Dendritic cell treated with granulocyte-macrophage colony-stimulating factor and Interleukin-4, amounts not matched to agents 40 ng/mL and 50 ng/mL, for 4 days (primary cell): ENCODE measurements at regions not wholly inside any gene's neighbourhood (a gene's known extent, or its start where the extent isn't known, plus 50 kb on each side); places are given as distances from the start of the nearest gene placed in this dataset.

Experiments
- H3K27ac Mint-ChIP-seq: one replicate; pipeline ENCODE4 v1.8.0; 2022; ENCODE audit warnings: mild to moderate bottlenecking, mixed read lengths
- H3K27me3 Mint-ChIP-seq: one replicate; pipeline ENCODE4 v1.8.0; 2022; ENCODE audit warnings: mild to moderate bottlenecking, mixed read lengths
- H3K36me3 Mint-ChIP-seq: one replicate; pipeline ENCODE4 v1.8.0; 2022; ENCODE audit warnings: low read depth, mixed read lengths
- H3K4me1 Mint-ChIP-seq: one replicate; pipeline ENCODE4 v1.8.0; 2022; ENCODE audit warnings: low read depth, mixed read lengths
- H3K4me3 Mint-ChIP-seq: one replicate; pipeline ENCODE4 v1.8.0; 2022; ENCODE audit warnings: mild to moderate bottlenecking, moderate library complexity, mixed read lengths
- H3K9me3 Mint-ChIP-seq: one replicate; pipeline ENCODE4 v1.8.0; 2022; ENCODE audit warnings: mixed read lengths
- intact Hi-C: fragments of 100-400 bp; cut with micrococcal nuclease; formaldehyde crosslinking; loops from one replicate; pipeline ENCODE4 v1.15.0; 2022

DNA sequence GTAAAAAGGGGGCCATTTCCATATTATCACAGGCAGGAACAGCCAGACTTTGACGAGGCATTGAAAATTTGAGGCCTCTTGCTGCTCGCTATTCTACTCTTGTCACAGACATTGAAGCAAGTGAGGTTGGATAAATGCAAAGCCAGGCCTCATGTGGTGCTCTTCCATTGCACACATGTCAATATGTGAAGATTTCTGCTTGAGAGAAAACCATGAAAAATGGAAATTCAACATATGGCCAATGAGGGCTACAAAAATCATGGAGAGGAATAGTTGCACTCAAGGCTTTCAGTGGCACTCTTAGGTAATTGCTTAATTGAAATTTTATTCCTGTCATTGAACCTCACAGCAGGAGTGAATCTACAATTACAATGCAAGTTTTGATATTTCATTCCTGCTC, 185.6 kb upstream of the MBNL1 start:
- intact Hi-C loops: no loop called here
- Mint-ChIP-seq H3K4me3 (no peak overlapping the region), H3K27ac (no peak overlapping the region), H3K36me3 (no peaks in the 10 kb centered on the region), H3K4me1 (no peaks in the 10 kb centered on the region), H3K27me3 (no peaks in the 10 kb centered on the region), H3K9me3 (peaks cover 12% of the 10 kb centered on the region)

DNA sequence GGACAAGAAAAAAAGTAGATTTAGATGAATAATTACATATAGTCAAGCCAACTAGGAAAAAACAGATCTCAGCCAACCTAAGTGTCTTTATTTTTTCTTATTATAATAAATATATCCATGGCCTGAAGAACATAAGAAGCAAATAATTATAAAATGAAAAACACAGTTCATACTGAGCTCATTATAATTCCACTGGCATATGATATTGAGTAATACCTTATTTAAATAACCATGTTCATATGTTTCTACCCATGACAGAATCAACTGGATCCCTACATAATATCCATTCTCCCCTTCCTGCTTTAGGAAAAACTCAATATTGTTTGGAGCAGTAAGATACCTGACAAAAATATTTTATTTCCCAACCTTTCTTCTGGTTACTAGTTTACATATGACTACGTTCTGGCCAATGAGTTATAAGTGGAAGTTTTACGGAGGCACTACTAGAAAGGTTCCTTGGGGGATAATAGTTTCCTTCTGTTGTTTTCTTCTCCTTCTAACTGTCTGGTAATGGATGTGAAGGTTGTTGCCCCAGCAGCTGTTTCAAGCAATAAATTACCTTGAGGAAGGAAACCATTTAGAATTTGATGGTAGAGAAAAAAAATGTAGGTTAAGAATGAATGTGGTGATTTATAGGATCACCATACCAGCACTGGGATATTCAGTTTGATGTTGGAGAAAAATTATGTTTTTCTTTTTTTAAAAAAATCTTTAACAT, 184.1 kb upstream of the MBNL1 start:
- H3K36me3 Mint-ChIP-seq: no peaks in the 10 kb centered on the region
- peaks cover 12% of the 10 kb centered on the region for H3K9me3 Mint-ChIP-seq
- no peak overlapping the region for H3K4me3 Mint-ChIP-seq
- intact Hi-C loops: loop anchor here (5.0 kb wide), 1 partner anchor 38 kb away; no protein-coding TSS in a partner anchor
- H3K4me1 Mint-ChIP-seq: no peaks in the 10 kb centered on the region
- no peak overlapping the region for H3K27ac Mint-ChIP-seq
- no peaks in the 10 kb centered on the region for H3K27me3 Mint-ChIP-seq

DNA sequence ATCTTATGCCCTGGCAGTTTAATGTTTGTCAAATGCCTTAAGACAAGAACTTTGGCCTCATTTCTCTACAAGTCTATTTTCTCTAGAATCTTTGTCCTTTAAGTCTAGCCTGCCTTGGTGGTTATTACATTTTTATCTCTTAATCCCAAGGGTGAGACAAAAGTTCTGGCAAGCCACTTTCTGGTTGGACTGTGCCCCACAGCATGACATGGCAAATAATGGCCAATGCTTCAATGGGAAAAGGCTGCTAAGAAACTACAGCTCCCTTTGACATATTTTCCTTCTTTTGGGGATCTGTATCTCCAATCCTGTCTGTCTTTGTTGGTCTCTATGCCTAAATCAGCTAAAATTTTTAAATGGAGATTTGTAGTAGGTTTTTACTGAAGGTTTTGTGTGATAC, 181.6 kb upstream of the MBNL1 start:
- H3K4me1 Mint-ChIP-seq: no peaks in the 10 kb centered on the region
- no peaks in the 10 kb centered on the region for H3K36me3 Mint-ChIP-seq
- H3K4me3 Mint-ChIP-seq: no peak overlapping the region
- no peaks in the 10 kb centered on the region for H3K27me3 Mint-ChIP-seq
- H3K9me3 Mint-ChIP-seq: no peaks in the 10 kb centered on the region
- intact Hi-C loops: loop anchor here (5.0 kb wide), 1 partner anchor 35 kb away; no protein-coding TSS in a partner anchor
- H3K27ac Mint-ChIP-seq: no peak overlapping the region

DNA sequence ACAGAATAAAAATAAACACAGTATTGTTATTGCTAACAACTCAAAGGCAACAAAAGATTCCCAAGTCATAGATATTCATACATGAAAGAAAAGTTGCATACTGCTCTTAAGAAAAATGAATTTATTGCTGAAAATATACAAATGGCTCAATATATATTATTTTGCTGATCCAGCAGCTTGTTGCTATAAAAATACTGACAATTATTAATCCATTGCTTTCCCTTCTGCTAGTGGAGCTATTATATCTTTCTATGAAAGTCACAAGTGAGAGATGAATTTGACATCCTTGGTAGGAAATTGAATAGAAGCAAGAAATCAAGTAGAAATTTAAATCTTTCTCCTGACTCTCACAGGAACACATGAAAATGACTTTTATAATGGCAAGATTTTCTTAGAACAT, 179.2 kb upstream of the MBNL1 start:
- H3K27ac Mint-ChIP-seq: no peak overlapping the region
- no peaks in the 10 kb centered on the region for H3K4me1 Mint-ChIP-seq
- no peaks in the 10 kb centered on the region for H3K9me3 Mint-ChIP-seq
- no peaks in the 10 kb centered on the region for H3K27me3 Mint-ChIP-seq
- no peaks in the 10 kb centered on the region for H3K36me3 Mint-ChIP-seq
- no peak overlapping the region for H3K4me3 Mint-ChIP-seq
- intact Hi-C loops: loop anchor here (5.0 kb wide), 1 partner anchor 33 kb away; no protein-coding TSS in a partner anchor

DNA sequence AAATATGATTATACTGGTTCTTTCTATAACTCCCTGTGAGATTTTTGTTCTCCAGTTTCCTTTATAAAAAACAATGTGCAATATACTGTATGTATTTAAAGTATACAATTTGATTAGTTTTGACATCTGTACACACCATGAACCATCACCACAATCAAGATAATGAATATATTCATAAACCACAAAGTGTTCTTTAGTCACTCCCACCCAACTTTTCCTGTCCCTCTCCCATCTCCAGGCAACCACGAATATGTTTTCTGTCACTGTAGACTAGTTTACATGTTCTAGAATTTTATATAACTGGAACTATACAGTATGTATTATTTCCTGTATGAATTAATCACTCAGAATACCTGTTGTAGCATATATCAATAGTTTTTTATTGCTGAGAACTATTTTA, 177.0 kb upstream of the MBNL1 start:
- H3K4me1 Mint-ChIP-seq: peaks cover 10% of the 10 kb centered on the region
- H3K36me3 Mint-ChIP-seq: no peaks in the 10 kb centered on the region
- no peak overlapping the region for H3K4me3 Mint-ChIP-seq
- intact Hi-C loops: no loop called here
- H3K9me3 Mint-ChIP-seq: no peaks in the 10 kb centered on the region
- H3K27ac Mint-ChIP-seq: no peak overlapping the region
- H3K27me3 Mint-ChIP-seq: no peaks in the 10 kb centered on the region

DNA sequence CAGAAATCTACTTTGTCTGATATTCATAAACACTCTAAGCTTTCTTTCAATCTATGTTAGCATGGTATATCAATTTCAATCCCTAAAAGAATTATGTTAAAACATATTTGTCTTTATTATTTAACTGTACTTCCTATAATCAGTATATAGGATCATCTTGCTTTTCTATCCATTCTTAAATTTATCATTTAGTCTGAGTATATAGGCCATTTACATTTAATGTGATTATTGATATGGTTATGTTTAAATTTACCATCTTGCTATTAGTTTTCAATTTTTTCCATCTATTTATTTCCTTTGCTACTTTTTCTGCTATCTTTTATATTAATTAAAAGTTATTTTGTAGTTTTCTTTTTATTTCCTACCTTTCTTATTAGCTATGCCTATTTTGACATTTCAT, 174.8 kb upstream of the MBNL1 start:
- H3K4me3 Mint-ChIP-seq: no peak overlapping the region
- intact Hi-C loops: no loop called here
- no peaks in the 10 kb centered on the region for H3K9me3 Mint-ChIP-seq
- peaks cover 11% of the 10 kb centered on the region for H3K4me1 Mint-ChIP-seq
- H3K27me3 Mint-ChIP-seq: no peaks in the 10 kb centered on the region
- H3K36me3 Mint-ChIP-seq: no peaks in the 10 kb centered on the region
- no peak overlapping the region for H3K27ac Mint-ChIP-seq

DNA sequence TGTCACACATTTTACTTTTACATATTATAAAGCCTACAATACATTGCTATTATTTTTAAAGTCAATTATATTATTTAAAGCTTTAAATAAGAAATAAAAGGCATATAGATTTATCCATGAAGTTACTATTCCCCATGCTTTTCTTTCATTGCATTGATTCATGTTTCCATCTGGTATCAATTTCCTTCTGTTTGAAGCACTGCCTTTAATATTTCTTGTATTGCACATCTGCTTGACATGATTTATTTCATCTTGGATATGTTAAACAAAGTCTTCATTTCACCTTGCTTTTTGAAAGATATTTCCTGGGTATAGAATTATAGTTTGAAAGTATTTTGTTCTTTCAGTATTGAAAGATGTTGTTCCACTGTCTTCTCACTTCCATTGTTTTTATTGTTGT, 174.3 kb upstream of the MBNL1 start:
- Mint-ChIP-seq H3K4me3 (no peak overlapping the region), H3K27me3 (no peaks in the 10 kb centered on the region), H3K27ac (no peak overlapping the region), H3K4me1 (peaks cover 11% of the 10 kb centered on the region), H3K9me3 (no peaks in the 10 kb centered on the region), H3K36me3 (no peaks in the 10 kb centered on the region)
- intact Hi-C loops: no loop called here

DNA sequence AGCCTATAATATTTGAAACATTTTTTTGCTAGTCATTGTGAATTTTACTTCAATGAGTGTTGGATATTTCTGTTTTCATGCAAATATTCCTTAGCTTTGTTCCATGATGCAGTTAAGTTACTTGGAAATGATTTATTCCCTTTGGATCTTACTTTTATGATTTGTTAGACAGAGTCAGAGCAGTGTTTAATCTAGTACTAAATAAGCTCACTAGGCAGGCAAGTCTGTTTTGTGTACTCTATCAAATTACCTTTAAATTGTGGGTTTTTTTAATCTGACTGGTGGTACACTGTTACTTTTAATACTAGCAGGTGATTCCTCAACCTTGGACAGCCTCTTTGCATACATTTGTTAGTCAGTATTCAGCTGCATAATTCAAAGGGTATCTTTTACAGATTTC, 173.3 kb upstream of the MBNL1 start:
- no peak overlapping the region for H3K27ac Mint-ChIP-seq
- no peaks in the 10 kb centered on the region for H3K9me3 Mint-ChIP-seq
- intact Hi-C loops: no loop called here
- H3K36me3 Mint-ChIP-seq: no peaks in the 10 kb centered on the region
- H3K4me3 Mint-ChIP-seq: no peak overlapping the region
- no peaks in the 10 kb centered on the region for H3K27me3 Mint-ChIP-seq
- peaks cover 14% of the 10 kb centered on the region for H3K4me1 Mint-ChIP-seq

DNA sequence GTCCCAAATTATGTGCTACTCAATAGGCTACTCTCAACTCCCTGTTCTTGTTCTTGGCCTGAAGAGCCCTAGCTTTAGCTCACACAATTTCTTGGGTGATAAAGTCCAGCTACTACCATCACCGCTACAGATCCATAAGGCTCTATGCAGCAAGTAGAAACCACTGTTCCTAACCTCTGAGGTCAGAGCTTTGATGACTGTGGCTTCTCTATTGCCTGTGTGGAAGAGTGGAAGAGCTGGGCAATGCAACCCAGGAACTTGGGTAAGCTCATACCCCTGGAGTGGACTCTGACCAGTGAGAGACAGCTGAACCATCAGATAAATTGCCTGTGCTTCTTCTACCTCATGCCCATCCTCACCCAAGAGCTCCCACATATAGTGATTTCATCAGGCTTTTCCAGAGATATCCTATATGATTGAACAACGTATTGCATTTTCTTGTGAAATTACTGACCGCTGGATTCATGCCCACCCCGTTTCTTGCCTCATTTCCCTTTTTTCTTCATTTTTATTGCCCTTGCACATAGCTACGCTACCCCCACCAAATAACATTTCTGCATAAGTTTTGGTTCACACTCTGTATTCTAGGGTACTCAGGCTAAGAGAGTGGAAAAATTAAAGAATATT, 172.3 kb upstream of the MBNL1 start:
- Mint-ChIP-seq H3K9me3 (no peaks in the 10 kb centered on the region), H3K4me1 (peaks cover 17% of the 10 kb centered on the region), H3K4me3 (no peak overlapping the region), H3K36me3 (no peaks in the 10 kb centered on the region), H3K27ac (no peak overlapping the region), H3K27me3 (no peaks in the 10 kb centered on the region)
- intact Hi-C loops: no loop called here

DNA sequence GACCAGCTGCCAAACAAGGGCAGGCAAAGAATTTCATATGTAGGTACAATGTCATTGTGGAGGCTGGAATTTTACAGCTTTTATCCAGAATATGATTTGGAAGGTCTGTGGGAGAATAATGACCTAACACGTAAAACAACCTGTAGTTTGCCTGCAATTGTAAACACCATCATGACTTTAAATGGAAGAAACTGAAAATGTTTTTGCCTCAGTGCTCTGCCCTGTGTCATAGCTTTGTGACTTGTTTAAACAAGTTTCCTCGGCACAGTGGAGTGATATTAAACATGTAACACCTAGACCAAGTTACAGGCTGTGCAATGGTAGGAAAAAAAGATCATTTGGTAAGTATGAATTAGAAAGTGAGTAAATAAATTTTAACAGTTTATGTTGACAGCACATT, 171.6 kb upstream of the MBNL1 start:
- no peaks in the 10 kb centered on the region for H3K36me3 Mint-ChIP-seq
- H3K9me3 Mint-ChIP-seq: no peaks in the 10 kb centered on the region
- H3K4me3 Mint-ChIP-seq: no peak overlapping the region
- intact Hi-C loops: no loop called here
- H3K4me1 Mint-ChIP-seq: peaks cover 17% of the 10 kb centered on the region
- H3K27me3 Mint-ChIP-seq: no peaks in the 10 kb centered on the region
- no peak overlapping the region for H3K27ac Mint-ChIP-seq

DNA sequence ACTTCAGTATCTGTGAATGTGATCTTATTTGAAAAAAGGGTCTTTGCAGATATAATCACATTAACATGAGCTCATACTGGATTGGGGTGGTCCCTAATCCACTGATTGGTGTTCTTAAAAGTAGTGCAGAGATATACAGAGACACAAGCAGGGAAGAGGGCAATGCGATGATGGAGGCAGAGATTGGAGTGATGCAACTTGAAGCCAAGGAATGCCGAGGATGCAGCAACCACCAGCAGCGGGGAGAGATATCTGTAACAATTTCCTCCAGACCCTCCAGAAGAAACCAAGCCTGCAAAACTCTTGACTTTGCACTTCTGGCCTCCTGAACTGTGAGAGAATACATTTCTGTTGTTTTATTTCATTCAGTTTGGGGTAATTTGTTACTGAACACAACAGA, 171.0 kb upstream of the MBNL1 start:
- Mint-ChIP-seq H3K27ac (no peak overlapping the region), H3K4me3 (no peak overlapping the region), H3K4me1 (peaks cover 17% of the 10 kb centered on the region), H3K36me3 (no peaks in the 10 kb centered on the region), H3K9me3 (no peaks in the 10 kb centered on the region), H3K27me3 (no peaks in the 10 kb centered on the region)
- intact Hi-C loops: no loop called here

DNA sequence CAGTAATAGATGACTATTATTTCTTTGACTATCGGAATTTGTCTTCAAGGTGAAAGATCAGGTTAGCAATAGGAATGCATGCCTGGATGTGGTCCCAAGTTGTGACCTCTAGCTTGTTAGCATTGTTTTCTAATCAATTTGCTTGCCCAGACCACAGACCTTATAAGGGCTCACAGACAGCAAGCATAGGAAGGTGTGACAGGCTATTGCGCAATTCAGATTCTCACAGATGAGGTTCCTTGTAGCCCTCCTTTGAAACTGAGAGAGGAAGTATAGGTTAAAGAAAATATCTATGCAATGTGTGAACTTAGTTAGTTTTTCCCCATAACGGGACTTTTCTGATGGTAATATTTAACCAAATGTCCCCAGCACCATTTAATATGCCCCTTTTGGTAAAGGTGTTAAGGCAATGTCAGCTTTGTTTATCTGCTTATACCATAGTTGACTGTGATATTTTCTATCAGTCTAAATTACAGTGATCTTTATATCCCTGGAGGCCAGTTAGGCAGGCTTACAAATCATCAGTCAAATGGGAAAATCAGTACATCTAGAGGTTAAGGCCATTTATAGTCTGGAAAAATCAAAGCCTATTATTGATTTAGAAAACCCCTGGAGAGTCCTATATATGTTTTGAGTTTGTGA, 168.1 kb upstream of the MBNL1 start:
- no peaks in the 10 kb centered on the region for H3K9me3 Mint-ChIP-seq
- intact Hi-C loops: no loop called here
- no peaks in the 10 kb centered on the region for H3K27me3 Mint-ChIP-seq
- H3K4me1 Mint-ChIP-seq: peaks cover 36% of the 10 kb centered on the region
- no peak overlapping the region for H3K4me3 Mint-ChIP-seq
- H3K36me3 Mint-ChIP-seq: no peaks in the 10 kb centered on the region
- no peak overlapping the region for H3K27ac Mint-ChIP-seq

DNA sequence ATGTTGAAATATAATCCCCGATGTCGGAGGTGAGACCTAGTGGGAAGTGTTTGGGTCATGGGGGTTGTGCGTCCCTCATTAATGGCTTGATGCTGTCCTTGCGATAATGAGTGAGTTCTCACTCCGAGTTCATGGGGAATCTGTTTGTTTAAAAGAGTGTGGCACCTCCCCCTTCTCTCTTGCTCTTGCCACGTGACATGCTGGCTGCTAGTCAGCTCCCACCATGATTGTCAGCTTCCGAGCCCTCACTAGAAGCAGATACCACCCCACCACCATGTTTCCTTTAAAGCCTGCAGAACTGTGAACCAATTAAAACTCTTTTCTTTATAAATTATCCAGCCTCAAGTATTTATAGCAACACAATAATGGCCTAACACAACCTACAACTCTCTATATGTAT, 166.3 kb upstream of the MBNL1 start:
- Mint-ChIP-seq H3K4me3 (no peak overlapping the region), H3K36me3 (no peaks in the 10 kb centered on the region)

DNA sequence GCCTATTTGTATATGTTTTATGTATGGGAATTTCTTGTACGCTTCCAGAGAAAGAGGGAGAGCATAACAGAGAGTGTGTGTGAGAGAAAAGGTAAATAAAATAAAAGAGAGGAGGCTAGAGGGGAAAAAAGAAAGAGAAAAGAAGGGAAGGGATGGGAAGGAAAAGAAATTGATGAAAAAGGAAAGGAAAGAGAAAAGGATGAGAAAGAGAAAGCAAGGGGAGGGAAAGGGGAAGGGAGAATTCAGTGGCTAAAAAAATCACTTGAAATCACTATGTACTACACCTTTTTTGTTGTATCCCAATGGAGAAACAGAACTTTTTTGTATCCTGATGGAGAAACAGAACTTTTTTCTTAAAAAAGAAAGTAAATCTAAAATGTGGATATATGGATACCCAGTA, 165.5 kb upstream of the MBNL1 start:
- intact Hi-C loops: no loop called here
- H3K4me1 Mint-ChIP-seq: peaks cover 25% of the 10 kb centered on the region
- no peaks in the 10 kb centered on the region for H3K9me3 Mint-ChIP-seq
- no peaks in the 10 kb centered on the region for H3K27me3 Mint-ChIP-seq
- no peaks in the 10 kb centered on the region for H3K36me3 Mint-ChIP-seq
- no peak overlapping the region for H3K27ac Mint-ChIP-seq
- H3K4me3 Mint-ChIP-seq: no peak overlapping the region

More for the DNA sequence above, 166.3 kb upstream of the MBNL1 start:
- no peak overlapping the region for H3K27ac Mint-ChIP-seq
- peaks cover 25% of the 10 kb centered on the region for H3K4me1 Mint-ChIP-seq
- H3K9me3 Mint-ChIP-seq: no peaks in the 10 kb centered on the region
- no peaks in the 10 kb centered on the region for H3K27me3 Mint-ChIP-seq
- intact Hi-C loops: no loop called here
